Astrocyte (in vitro differentiated cells and primary cell): ENCODE measurements at regions not wholly inside any gene's neighbourhood (a gene's known extent, or its start where the extent isn't known, plus 50 kb on each side); places are given as distances from the start of the nearest gene placed in this dataset.

Experiments
- DNase-seq: peaks from one replicate; pipeline ENCODE4 v3.0.0-alpha.2; 2010; ENCODE audit warnings: low read depth
- FAIRE-seq: peaks from 2 replicates; lab custom pipeline; 2011; peaks lifted over from hg19 to GRCh38; lab: Jason Lieb, UNC
- H2AFZ ChIP-seq: 2 replicates; pipeline ENCODE4 v1.6.0; 2012; ENCODE audit warnings: low read depth, low read length, inconsistent platforms
- H3K27ac ChIP-seq: 2 replicates; pipeline ENCODE4 v1.5.1; 2011; ENCODE audit warnings: low read depth, low read length, inconsistent platforms
- H3K27me3 ChIP-seq: 2 replicates; pipeline ENCODE4 v1.6.0; 2011; ENCODE audit warnings: low read length, inconsistent platforms; ENCODE audit not compliant: insufficient read depth
- H3K36me3 ChIP-seq: 2 replicates; pipeline ENCODE4 v1.5.1; 2011; ENCODE audit warnings: low read length, inconsistent platforms; ENCODE audit not compliant: insufficient read depth
- H3K4me1 ChIP-seq: 2 replicates; pipeline ENCODE4 v1.5.1; 2011; ENCODE audit warnings: low read length, inconsistent platforms; ENCODE audit not compliant: insufficient read depth
- H3K4me2 ChIP-seq: 2 replicates; pipeline ENCODE4 v1.6.0; 2012; ENCODE audit warnings: low read length, inconsistent platforms
- H3K4me3 ChIP-seq: 2 replicates; pipeline ENCODE4 v1.5.1; 2011; ENCODE audit warnings: low read depth, mild to moderate bottlenecking, low read length, inconsistent platforms; ENCODE audit not compliant: insufficient read depth
- H3K79me2 ChIP-seq: 2 replicates; pipeline ENCODE4 v1.6.0; 2012; ENCODE audit warnings: mild to moderate bottlenecking, low read length, inconsistent platforms; ENCODE audit not compliant: insufficient read depth
- H3K9ac ChIP-seq: 2 replicates; pipeline ENCODE4 v1.6.0; 2012; ENCODE audit warnings: mild to moderate bottlenecking, low read length, inconsistent platforms
- H3K9me3 ChIP-seq: 2 replicates; pipeline ENCODE4 v1.5.1; 2012; ENCODE audit warnings: low read depth, mild to moderate bottlenecking, low read length, inconsistent platforms; ENCODE audit not compliant: insufficient read depth
- H4K20me1 ChIP-seq: 2 replicates; pipeline ENCODE4 v1.6.0; 2012; ENCODE audit warnings: low read length, inconsistent platforms; ENCODE audit not compliant: insufficient read depth
- H3K27ac Mint-ChIP-seq: one replicate; pipeline ENCODE4 v1.8.0; 2021; ENCODE audit warnings: mild to moderate bottlenecking, mixed read lengths; ENCODE audit not compliant: unreplicated experiment
- H3K27me3 Mint-ChIP-seq: one replicate; pipeline ENCODE4 v1.8.0; 2021; ENCODE audit warnings: low read depth, mixed read lengths; ENCODE audit not compliant: unreplicated experiment
- H3K36me3 Mint-ChIP-seq: one replicate; pipeline ENCODE4 v1.8.0; 2021; ENCODE audit warnings: low read depth, mixed read lengths; ENCODE audit not compliant: unreplicated experiment
- H3K4me1 Mint-ChIP-seq: one replicate; pipeline ENCODE4 v1.8.0; 2021; ENCODE audit warnings: low read depth, mixed read lengths; ENCODE audit not compliant: unreplicated experiment
- H3K4me3 Mint-ChIP-seq: one replicate; pipeline ENCODE4 v1.8.0; 2021; ENCODE audit warnings: mild to moderate bottlenecking, moderate library complexity, mixed read lengths; ENCODE audit not compliant: unreplicated experiment
- H3K9me3 Mint-ChIP-seq: one replicate; pipeline ENCODE4 v1.8.0; 2021; ENCODE audit warnings: mild to moderate bottlenecking, mixed read lengths; ENCODE audit not compliant: unreplicated experiment
- CTCF ChIP-seq: IDR thresholded peaks from 2 replicates; pipeline ENCODE4 v1.5.1; 2011; ENCODE audit warnings: low read depth, mild to moderate bottlenecking, inconsistent platforms, low read length, moderate library complexity; ENCODE audit not compliant: insufficient read depth
- EZH2 ChIP-seq: IDR thresholded peaks from 2 replicates; pipeline ENCODE4 v1.6.1; 2012; ENCODE audit warnings: mild to moderate bottlenecking, low read length, inconsistent platforms; ENCODE audit not compliant: insufficient read depth

GRCh38 chr14:103259801-103260628 lies 74.0 kb upstream of the EIF5 start:
- Histone ChIP-seq H4K20me1 (no peaks in the 10 kb centered on the region), H3K4me2 (peak overlapping the region; percentile 89), H3K27me3 (peaks cover 6% of the 10 kb centered on the region), H3K79me2 (no peaks in the 10 kb centered on the region), H2AFZ (peak overlapping the region; percentile 91), H3K4me3 (peak overlapping the region; percentile 61), H3K36me3 (no peaks in the 10 kb centered on the region), H3K9me3 (no peaks in the 10 kb centered on the region), H3K9ac (peak overlapping the region; percentile 62), H3K27ac (no peak overlapping the region), H3K4me1 (no peaks in the 10 kb centered on the region)
- Mint-ChIP-seq H3K9me3 (no peaks in the 10 kb centered on the region), H3K27me3 (peaks cover 13% of the 10 kb centered on the region), H3K4me1 (peaks cover 13% of the 10 kb centered on the region), H3K27ac (no peak overlapping the region), H3K36me3 (no peaks in the 10 kb centered on the region), H3K4me3 (no peak overlapping the region)
- no peak for FAIRE-seq
- TF ChIP-seq CTCF (no peak), EZH2 (no peak)
- DNase-seq = no peak

GRCh38 chr14:103260629-103261124 lies 73.4 kb upstream of the EIF5 start:
- TF ChIP-seq EZH2 = no peak
- no peak for TF ChIP-seq CTCF
- DNase-seq (peak; percentile 14), FAIRE-seq (no peak)
- H3K36me3 Mint-ChIP-seq = no peaks in the 10 kb centered on the region
- no peaks in the 10 kb centered on the region for H3K9me3 ChIP-seq
- H3K4me1 Mint-ChIP-seq = peaks cover 13% of the 10 kb centered on the region
- peak overlapping the region; percentile 62 for H3K9ac ChIP-seq
- no peak overlapping the region for H3K4me3 Mint-ChIP-seq
- no peaks in the 10 kb centered on the region for H3K4me1 ChIP-seq
- no peak overlapping the region for H3K27ac ChIP-seq
- H2AFZ ChIP-seq = peak overlapping the region; percentile 91
- peaks cover 10% of the 10 kb centered on the region for H3K27me3 Mint-ChIP-seq
- H3K4me3 ChIP-seq = peak overlapping the region; percentile 61
- H3K9me3 Mint-ChIP-seq = peaks cover under 1% of the 10 kb centered on the region
- peaks cover 11% of the 10 kb centered on the region for H3K27me3 ChIP-seq
- H3K27ac Mint-ChIP-seq = no peak overlapping the region
- H3K36me3 ChIP-seq = no peaks in the 10 kb centered on the region
- H3K79me2 ChIP-seq = no peaks in the 10 kb centered on the region
- H3K4me2 ChIP-seq = peak overlapping the region; percentile 89
- H4K20me1 ChIP-seq = no peaks in the 10 kb centered on the region
